Esophagus muscularis mucosa (tissue), 4 donors: ENCODE measurements at regions not wholly inside any gene's neighbourhood (a gene's known extent, or its start where the extent isn't known, plus 50 kb on each side); places are given as distances from the start of the nearest gene placed in this dataset.

Experiments
- DNase-seq: peaks from one replicate; pipeline ENCODE4 v3.0.0-alpha.2; 2017; ENCODE audit errors: extremely low spot score
- H3K27ac ChIP-seq, 4 donors: fragments of 200-600 bp; sonication (generic); replicated peaks in 1 of 4; 1 replicate in 3 of 4; 2 replicates in 1 of 4; pipeline ENCODE4 v1.5.1; 2016 to 2019; ENCODE audit warnings: mild to moderate bottlenecking in 1 of 4
- H3K27me3 ChIP-seq, 4 donors: fragments of 200-600 bp; sonication (generic); one replicate each; pipeline versions ENCODE4 v1.5.1 to v1.6.0; 2016 to 2019
- H3K36me3 ChIP-seq, 4 donors: fragments of 200-600 bp; sonication (generic); one replicate each; pipeline ENCODE4 v1.5.1; 2016 to 2019
- H3K4me1 ChIP-seq, 4 donors: fragments of 200-600 bp; sonication (generic); one replicate each; pipeline ENCODE4 v1.5.1; 2016 to 2019
- H3K4me3 ChIP-seq, 4 donors: fragments of 200-600 bp; sonication (generic); 1 replicate in 2 of 4; 2 replicates in 2 of 4; pipeline ENCODE4 v1.5.1; 2016 to 2019; ENCODE audit warnings: mild to moderate bottlenecking in 4 of 4, moderate library complexity in 1 of 4
- H3K9me3 ChIP-seq, 4 donors: fragments of 200-600 bp; sonication (generic); 1 replicate in 3 of 4; 2 replicates in 1 of 4; pipeline ENCODE4 v1.5.1; 2016 to 2019
- EP300 ChIP-seq: sonication (generic); formaldehyde crosslinking; IDR thresholded peaks from one replicate; pipeline ENCODE4 v1.6.1; 2017; ENCODE audit warnings: antibody characterized with exemption
- POLR2A ChIP-seq: fragments of 450-650 bp; IDR thresholded peaks from one replicate; pipeline ENCODE4 v1.6.1; 2017; ENCODE audit warnings: antibody characterized with exemption, moderate library complexity, mild to moderate bottlenecking, low read depth
- POLR2AphosphoS5 ChIP-seq, 2 donors: sonication (generic); formaldehyde crosslinking; IDR thresholded peaks; one replicate each; pipeline ENCODE4 v1.6.1; 2017; ENCODE audit warnings: antibody characterized with exemption in 2 of 2
- WGBS: methylation state at CpG from one replicate; pipeline ENCODE4 v1.1.5; 2018; 5-methylcytosine and 5-hydroxymethylcytosine counted together
- intact Hi-C: fragments of 100-400 bp; cut with DNase I; formaldehyde crosslinking; loops from one replicate; pipeline ENCODE4 v1.15.1; 2023
- TF ChIP-seq, protein P1 (sequence below), 3 experiments: fragments of 200-600 bp in 2 of 3; fragments of 450-650 bp in 1 of 3; sonication (generic) in 2 of 3; IDR thresholded peaks; one replicate each; pipeline ENCODE4 v1.5.1; 2017 to 2019; ENCODE audit warnings: antibody characterized with exemption in 3 of 3, mild to moderate bottlenecking in 2 of 3, moderate library complexity in 1 of 3

DNA sequence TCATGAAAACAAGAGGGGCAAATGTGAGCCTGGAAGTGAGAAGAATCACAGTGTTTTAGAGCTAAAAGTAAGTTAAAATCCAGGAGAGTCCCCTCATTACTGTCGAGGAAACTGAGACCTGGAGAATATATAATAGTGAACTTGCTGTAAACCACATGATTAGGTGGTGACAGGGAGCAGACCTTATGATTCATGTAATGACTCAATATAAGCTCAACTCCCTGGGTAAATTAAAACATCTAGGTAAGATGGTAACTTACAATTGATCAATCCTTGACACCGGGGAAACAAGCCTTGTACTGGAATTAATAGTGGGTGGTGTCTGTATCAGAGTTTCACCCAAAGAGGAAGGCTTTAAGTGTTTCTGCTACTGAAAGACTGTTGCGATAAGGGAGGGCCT, 269.3 kb downstream of the SNAPC1 start:
- Histone ChIP-seq H3K4me1 (no peaks in the 10 kb centered on the region), H3K9me3 (peaks cover 0 to 4% (median 0%) of the 10 kb centered on the region in 4 donors), H3K36me3 (no peaks in the 10 kb centered on the region), H3K27me3 (no peaks in the 10 kb centered on the region), H3K27ac (no peak overlapping the region), H3K4me3 (no peak overlapping the region)
- DNase-seq, result no peak
- intact Hi-C loops, result no loop called here
- TF ChIP-seq POLR2AphosphoS5 (IDR thresholded peaks at IDR 0.05) (no peak), POLR2A (no peak), EP300 (no peak)
- TF ChIP-seq, protein P1, sequence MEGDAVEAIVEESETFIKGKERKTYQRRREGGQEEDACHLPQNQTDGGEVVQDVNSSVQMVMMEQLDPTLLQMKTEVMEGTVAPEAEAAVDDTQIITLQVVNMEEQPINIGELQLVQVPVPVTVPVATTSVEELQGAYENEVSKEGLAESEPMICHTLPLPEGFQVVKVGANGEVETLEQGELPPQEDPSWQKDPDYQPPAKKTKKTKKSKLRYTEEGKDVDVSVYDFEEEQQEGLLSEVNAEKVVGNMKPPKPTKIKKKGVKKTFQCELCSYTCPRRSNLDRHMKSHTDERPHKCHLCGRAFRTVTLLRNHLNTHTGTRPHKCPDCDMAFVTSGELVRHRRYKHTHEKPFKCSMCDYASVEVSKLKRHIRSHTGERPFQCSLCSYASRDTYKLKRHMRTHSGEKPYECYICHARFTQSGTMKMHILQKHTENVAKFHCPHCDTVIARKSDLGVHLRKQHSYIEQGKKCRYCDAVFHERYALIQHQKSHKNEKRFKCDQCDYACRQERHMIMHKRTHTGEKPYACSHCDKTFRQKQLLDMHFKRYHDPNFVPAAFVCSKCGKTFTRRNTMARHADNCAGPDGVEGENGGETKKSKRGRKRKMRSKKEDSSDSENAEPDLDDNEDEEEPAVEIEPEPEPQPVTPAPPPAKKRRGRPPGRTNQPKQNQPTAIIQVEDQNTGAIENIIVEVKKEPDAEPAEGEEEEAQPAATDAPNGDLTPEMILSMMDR (IDR thresholded peaks at IDR 0.05), result no peak
- 89% methylated on average over 3 of the region's 3 CpGs for WGBS

DNA sequence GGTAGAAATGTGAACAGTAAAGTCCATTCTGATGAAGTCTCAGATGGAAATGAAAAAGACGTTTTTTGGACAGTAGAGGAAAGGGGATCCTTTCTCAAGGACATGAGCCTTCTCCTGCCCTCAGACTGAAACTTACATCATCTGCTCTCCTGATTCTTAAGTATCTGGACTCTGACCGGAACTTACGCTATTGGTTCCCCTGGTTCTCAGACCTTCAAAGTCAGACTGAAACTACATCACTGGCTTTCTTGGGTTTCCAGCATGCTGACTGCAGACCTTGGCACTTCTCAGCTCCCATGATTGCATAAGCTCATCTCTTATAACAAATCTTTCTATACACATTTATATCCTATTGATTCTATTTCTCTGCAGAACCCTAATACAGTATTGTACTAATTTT, 291.0 kb downstream of the SNAPC1 start:
- 87% methylated on average over 3 of the region's 3 CpGs for WGBS
- Histone ChIP-seq H3K27me3 (no peaks in the 10 kb centered on the region), H3K4me1 (no peaks in the 10 kb centered on the region), H3K4me3 (no peak overlapping the region), H3K27ac (no peak overlapping the region), H3K9me3 (peaks cover 0 to 16% (median 6%) of the 10 kb centered on the region in 4 donors), H3K36me3 (no peaks in the 10 kb centered on the region)
- TF ChIP-seq POLR2A (no peak), POLR2AphosphoS5 (IDR thresholded peaks at IDR 0.05) (no peak), EP300 (no peak)
- TF ChIP-seq, protein P1 (IDR thresholded peaks at IDR 0.05), result no peak
- no peak for DNase-seq
- intact Hi-C loops, result no loop called here

DNA sequence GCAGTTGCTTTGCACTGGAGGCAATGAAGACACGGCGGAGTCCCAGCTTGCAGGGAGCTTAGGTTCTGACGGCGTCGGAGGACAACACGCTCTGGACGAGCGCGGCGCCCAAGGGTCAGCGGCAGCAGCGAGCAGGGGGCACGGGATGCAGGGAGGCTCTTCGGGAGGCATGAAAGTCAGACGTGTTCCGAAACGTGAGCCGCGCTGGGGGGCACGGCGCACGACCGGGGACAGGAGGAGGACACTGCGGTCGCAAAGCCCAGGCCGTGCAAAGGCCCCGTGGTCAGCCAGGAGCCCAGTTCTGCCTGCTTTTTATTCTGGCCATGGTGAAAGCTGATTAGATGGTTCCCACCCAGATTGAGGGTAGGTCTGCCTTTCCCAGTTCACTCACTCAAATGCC, 294.6 kb downstream of the SNAPC1 start:
- H3K27ac ChIP-seq, result no peak overlapping the region
- H3K9me3 ChIP-seq, result no peaks in the 10 kb centered on the region
- H3K4me3 ChIP-seq, result no peak overlapping the region
- no peak for TF ChIP-seq POLR2A
- TF ChIP-seq, protein P1 (IDR thresholded peaks at IDR 0.05), result no peak
- TF ChIP-seq POLR2AphosphoS5 (IDR thresholded peaks at IDR 0.05), result no peak
- TF ChIP-seq EP300, result no peak
- 96% methylated on average over 27 of the region's 27 CpGs for WGBS
- H3K4me1 ChIP-seq, result no peaks in the 10 kb centered on the region
- H3K27me3 ChIP-seq, result no peaks in the 10 kb centered on the region
- DNase-seq, result no peak
- intact Hi-C loops, result no loop called here
- no peaks in the 10 kb centered on the region for H3K36me3 ChIP-seq

DNA sequence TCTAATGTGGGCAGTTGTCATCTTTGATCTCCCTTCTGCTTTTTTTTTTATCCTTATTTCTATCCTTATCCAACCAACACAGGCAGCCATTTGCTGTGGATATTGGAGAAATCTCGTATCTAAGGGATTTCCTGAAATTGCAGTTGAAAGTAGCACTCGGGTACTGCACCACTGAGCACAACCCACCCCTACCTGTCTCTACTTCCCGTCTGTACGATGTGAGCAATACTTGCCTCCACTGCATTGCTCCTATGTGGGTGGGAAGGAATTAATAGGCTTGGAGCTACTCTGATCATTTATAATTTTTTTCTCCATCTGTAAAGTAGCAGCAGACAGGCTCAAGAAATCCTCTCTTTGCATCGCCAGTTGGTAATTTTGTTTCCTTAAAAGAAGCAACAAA, 300.4 kb downstream of the SNAPC1 start:
- Histone ChIP-seq H3K27ac (no peak overlapping the region), H3K9me3 (no peaks in the 10 kb centered on the region), H3K4me1 (no peaks in the 10 kb centered on the region), H3K4me3 (no peak overlapping the region), H3K27me3 (no peaks in the 10 kb centered on the region), H3K36me3 (no peaks in the 10 kb centered on the region)
- intact Hi-C loops, result no loop called here
- no peak for DNase-seq
- 78% methylated on average over 5 of the region's 5 CpGs for WGBS
- TF ChIP-seq POLR2AphosphoS5 (IDR thresholded peaks at IDR 0.05) (no peak), EP300 (no peak), POLR2A (no peak)
- TF ChIP-seq, protein P1 (IDR thresholded peaks at IDR 0.05), result no peak

DNA sequence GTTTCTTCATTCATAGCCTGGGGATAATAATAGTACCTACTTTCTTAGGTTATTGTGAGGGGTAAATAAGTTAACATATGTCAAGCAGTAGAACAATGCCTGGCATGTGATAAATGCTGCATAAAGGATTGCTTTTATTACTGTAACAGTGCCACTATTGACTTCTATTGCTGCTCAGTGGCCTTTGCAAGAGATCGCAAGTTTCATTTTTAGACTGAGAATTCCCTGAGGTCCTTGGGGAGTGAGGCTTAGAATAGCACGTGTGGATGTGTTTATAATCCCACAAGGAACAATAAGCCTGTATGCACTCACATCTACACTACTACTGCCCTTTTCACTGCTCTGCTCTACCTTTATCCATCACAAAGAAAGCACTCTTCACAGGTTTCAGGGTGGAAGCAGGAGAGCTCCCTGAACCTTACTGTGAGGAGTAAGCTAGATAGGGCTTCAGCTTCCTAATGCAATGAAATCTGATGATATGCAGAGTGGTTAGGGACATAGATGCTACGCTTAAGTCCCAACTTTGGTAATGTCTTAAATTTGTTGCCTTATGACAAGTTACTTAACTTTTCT, 302.6 kb downstream of the SNAPC1 start:
- H3K4me1 ChIP-seq, result no peaks in the 10 kb centered on the region
- WGBS, result 67% methylated on average over 3 of the region's 3 CpGs
- no peak overlapping the region for H3K27ac ChIP-seq
- no peaks in the 10 kb centered on the region for H3K36me3 ChIP-seq
- DNase-seq, result no peak
- intact Hi-C loops, result no loop called here
- H3K9me3 ChIP-seq, result no peaks in the 10 kb centered on the region
- H3K4me3 ChIP-seq, result no peak overlapping the region
- no peaks in the 10 kb centered on the region for H3K27me3 ChIP-seq
- TF ChIP-seq, protein P1 (IDR thresholded peaks at IDR 0.05), result no peak
- TF ChIP-seq EP300 (no peak), POLR2AphosphoS5 (IDR thresholded peaks at IDR 0.05) (no peak), POLR2A (no peak)
